ENCODE measurements at regions not wholly inside any gene's neighbourhood (a gene's known extent, or its start where the extent isn't known, plus 50 kb on each side); places are given as distances from the start of the nearest gene placed in this dataset.

DNA sequence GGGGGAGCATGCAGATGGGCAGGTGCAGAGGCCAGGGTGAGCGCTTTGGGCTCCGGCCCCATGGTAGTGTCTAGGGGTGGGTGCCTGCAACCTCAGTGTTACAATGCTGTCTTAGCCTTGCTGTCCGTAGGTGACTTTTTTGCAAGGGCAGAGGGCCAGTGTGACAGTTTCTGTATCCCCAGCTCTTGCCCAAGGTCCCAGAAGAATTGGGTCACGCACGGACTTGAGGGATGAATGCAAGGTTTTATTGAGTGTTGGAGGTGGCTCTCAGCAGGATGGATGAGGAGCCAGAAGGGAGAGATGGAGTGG, 492.5 kb downstream of the AGTPBP1 start:
- no peak for DNase-seq

- no peak for DNase-seq
Measured at GRCh38 chr9:85248514-85249312, 493.0 kb downstream of the AGTPBP1 start.

DNA sequence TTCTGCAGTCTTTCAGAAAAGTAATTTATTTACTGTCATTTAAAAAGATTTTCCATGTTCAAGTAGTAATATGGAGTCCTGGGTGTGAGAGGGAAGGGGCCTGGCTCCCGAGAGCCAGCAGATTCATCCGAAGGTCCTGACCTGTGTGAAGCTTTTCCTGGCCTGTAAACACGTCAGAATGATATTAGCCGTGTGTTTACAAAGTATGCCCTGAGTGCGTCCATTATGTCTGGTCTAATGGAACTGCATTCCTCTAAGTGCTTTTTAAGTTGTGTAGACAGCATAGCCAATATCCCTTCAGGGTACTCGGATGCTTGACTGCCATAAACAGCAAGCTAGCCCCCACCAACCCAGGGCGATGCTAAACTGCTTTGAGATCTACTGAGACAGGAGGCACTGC, 495.2 kb downstream of the AGTPBP1 start:
- no peak for DNase-seq

- no peak for DNase-seq
Measured at GRCh38 chr9:85244856-85245255, 496.9 kb downstream of the AGTPBP1 start.

- no peak for DNase-seq
Measured at GRCh38 chr9:85243977-85244376, 497.8 kb downstream of the AGTPBP1 start.

DNA sequence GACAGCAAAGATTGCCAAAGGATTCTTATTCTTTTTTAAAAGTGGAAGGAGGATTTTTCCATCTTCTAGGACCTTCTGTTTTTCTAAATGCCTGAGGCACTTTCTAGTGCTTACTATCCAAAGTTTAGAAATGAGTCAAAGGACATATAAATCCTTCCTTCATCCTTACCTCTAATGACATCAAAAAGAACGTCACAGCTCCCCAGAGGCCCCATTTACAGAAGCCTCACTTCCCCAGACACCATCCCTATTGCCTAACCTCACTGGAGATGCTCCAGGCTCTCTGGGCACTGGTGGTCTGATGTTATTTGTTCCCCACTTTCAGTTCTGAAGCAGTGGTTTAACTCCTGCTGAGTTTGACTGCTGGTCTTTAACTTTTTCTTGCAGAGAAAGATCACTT, 504.3 kb downstream of the AGTPBP1 start:
- no peak for DNase-seq

GRCh38 chr9:85230081-85230480, 511.7 kb downstream of the AGTPBP1 start:
- DNase-seq: no peak

DNA sequence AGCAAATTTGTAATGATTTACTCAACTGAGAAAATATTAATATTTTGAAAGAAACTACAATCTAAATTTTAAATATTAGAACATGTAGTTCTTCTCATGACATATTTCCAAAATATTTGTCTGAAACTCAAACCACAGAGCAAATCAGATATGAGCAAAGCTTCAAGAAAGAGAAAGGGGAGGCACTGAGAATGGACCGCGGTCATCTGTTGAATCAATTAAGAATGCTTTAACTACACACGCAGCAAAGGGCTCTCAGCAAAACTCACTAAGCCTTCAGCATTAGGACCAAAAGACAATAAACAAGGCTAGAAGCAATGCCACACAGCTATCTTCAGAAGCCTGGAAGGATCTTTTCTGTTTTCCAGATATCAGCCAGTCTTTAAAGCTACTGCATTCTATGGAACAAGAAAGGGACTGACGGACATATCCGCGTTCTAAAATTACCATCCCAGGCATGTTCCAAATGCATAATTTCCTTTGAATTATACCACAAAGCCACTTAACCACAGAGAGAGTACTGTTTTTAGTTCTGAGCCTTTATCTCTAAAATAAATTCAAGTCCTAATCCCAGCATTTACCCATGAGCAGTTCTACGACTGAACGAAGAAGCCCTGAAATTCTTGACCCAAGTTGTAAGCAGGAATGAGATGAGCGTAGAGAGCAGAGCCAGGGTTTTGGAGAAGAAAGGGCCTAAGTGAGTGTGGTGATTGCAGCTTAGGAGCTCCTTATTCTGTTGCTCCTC, 513.5 kb downstream of the AGTPBP1 start:
- no peak for DNase-seq

DNA sequence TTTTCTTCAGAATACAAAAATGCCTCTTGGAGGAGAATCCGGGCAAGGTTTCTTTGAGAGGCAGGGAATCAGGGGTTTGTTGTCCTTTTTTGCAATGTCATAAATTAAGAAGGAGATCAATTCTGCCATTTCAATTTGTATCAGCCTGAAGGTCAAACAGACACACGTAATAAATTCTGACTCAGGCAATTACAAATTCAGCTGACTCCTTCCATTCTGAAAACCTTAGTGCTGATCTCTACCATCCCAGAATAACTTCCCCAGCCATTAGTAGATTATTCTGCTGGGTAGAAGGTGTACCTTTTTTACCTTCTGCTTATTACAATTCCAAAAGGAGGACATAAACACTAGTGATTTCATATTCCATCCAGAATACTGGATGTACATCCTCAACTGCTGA, 516.6 kb downstream of the AGTPBP1 start:
- DNase-seq: no peak

DNA sequence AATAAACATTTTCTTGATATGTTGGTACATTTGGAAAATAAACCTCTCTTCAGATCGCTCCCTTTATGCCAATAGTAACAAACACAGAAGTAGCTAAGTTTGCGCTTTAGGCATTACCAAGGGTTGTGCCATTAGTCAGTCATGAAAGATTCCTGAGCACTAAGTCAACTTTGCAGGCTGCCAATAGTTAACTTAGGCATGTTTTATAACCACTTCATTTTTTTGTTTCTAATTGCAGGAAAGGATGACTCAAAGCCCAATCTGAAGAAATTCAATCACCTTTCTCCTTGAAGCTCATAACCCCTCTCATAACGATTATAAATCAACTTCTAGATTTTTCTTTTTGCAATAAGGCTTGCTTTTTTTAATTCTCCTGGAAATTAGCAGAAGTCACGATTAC, 517.0 kb downstream of the AGTPBP1 start:
- no peak for DNase-seq

GRCh38 chr9:85224301-85224700, 517.5 kb downstream of the AGTPBP1 start:
- no peak for DNase-seq

DNA sequence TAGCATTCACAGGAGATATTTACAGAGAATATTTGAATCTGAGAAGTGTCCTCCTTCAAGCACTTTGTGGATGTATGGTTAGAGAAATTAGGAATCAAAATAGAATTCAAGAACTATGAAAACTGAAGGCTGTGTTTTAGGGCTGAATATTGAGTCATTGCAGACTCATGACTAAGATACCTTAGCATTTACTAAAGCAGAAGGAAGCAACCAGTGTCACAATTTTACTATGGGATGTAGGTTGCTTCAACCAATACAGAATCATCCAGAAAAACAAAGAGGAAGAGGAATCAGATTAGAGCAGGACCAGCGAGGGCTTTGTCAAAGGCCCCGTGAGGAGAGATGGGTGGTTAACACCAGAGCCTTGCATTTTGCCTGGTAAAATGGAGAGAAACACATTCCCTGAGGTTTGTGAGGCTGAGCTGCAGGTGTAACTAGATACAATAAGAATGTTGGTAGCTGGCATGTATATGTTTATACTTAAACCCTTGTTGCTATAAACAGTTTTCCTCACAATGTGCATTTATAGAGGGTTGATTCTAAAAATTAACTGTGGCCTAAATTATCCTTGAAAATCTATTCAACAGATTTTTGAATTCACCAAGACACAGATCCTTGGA, 518.1 kb downstream of the AGTPBP1 start:
- no peak for DNase-seq

- DNase-seq: no peak
Measured at GRCh38 chr9:85216601-85217000, 525.2 kb downstream of the AGTPBP1 start.

DNA sequence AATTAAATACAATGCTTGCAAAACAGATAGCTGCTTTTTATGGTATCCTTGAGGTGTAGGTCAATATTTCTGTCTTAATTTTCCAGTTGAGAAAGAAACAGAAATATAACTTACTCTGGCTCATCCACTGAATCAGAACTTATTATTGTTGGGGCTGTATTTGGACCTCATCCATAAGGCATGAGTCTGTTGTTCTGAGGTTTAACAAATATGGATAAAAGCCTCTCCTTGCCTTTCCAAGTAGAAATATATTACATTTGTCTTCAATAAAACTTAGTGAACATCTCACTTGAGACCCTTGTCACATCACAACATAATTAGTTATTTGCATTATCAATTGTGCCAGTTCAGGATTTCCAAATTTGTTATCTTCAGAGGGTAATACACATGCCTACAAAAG, 525.8 kb downstream of the AGTPBP1 start:
- no peak for DNase-seq

- no peak for DNase-seq
Measured at GRCh38 chr9:85215416-85215815, 526.3 kb downstream of the AGTPBP1 start.

GRCh38 chr9:85213650-85214607, 527.8 kb downstream of the AGTPBP1 start:
- no peak for DNase-seq

GRCh38 chr9:85212887-85213286, 528.9 kb downstream of the AGTPBP1 start:
- DNase-seq: no peak

DNA sequence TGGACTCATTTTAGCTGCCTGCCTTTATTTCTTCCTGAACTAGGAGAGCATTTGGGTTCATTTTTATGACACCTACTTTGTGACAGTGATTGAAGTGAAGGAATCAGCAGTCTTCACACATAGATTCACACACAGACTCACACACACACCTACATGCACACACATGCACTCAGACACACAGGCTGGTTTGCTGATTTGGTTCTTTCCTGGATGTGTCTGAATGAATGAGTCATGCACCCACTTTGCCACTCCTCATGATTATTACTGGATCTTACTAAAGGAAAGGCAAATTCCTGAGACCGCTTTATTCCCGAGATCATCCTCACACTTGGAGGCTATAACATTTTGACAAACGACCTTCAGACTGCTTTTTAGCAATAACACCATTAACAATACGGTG, 529.5 kb downstream of the AGTPBP1 start:
- no peak for DNase-seq

GRCh38 chr9:85208666-85209065, 533.1 kb downstream of the AGTPBP1 start:
- no peak for DNase-seq

GRCh38 chr9:85204176-85204575, 534.6 kb downstream of the NTRK2 start:
- DNase-seq: no peak

GRCh38 chr9:85202596-85202995, 533.1 kb downstream of the NTRK2 start:
- DNase-seq: no peak

- DNase-seq: no peak
Measured at GRCh38 chr9:85200726-85201404, 531.3 kb downstream of the NTRK2 start.

All from NCI-H1105 treated with DMSO at 0.1 percent for 48 hours (cell line).